Lower leg skin (tissue), 4 donors: ENCODE measurements at regions not wholly inside any gene's neighbourhood (a gene's known extent, or its start where the extent isn't known, plus 50 kb on each side); places are given as distances from the start of the nearest gene placed in this dataset.

Experiments used
- DNase-seq, 2 donors: peaks; one replicate each; pipeline ENCODE4 v3.0.0-alpha.2; 2019; ENCODE audit warnings: low spot score in 2 of 2
- H3K4me3 ChIP-seq: fragments of 200-600 bp; sonication (generic); 2 replicates; pipeline ENCODE4 v1.5.1; 2017; ENCODE audit warnings: mild to moderate bottlenecking, low read depth; ENCODE audit not compliant: poor library complexity, severe bottlenecking
- CTCF ChIP-seq, 3 donors: fragments of 450-650 bp; IDR thresholded peaks; one replicate each; pipeline ENCODE4 v1.5.1; 2016; ENCODE audit warnings: antibody characterized with exemption in 3 of 3, mild to moderate bottlenecking in 3 of 3, moderate library complexity in 2 of 3
- POLR2A ChIP-seq, 2 donors: fragments of 450-650 bp; IDR thresholded peaks; one replicate each; pipeline ENCODE4 v1.6.1; 2016 to 2017; ENCODE audit warnings: antibody characterized with exemption in 2 of 2, mild to moderate bottlenecking in 1 of 2, moderate library complexity in 1 of 2
- WGBS, 2 donors: methylation state at CpG; one replicate each; pipeline ENCODE4 v1.1.5; 2018; 5-methylcytosine and 5-hydroxymethylcytosine counted together
- intact Hi-C: fragments of 100-400 bp; cut with DNase I; formaldehyde crosslinking; loops from one replicate; pipeline ENCODE4 v1.15.0; 2023; ENCODE audit warnings: low total_unique reads

- TF ChIP-seq POLR2A (IDR thresholded peaks at IDR 0.05) (no peak), CTCF (IDR thresholded peaks at IDR 0.05) (no peak)
- H3K4me3 ChIP-seq, result no peak overlapping the region
- intact Hi-C loops, result no loop called here
- DNase-seq, result no peak
- 21 to 33% methylated on average over 4 of the region's 4 CpGs for WGBS, 2 donors
Measured at GRCh38 chr2:190786404-190787166, 94.0 kb upstream of the GLS start.

GRCh38 chr2:190787743-190788235 is 92.8 kb upstream of the GLS start:
- DNase-seq, result no peak
- TF ChIP-seq CTCF (IDR thresholded peaks at IDR 0.05) (no peak), POLR2A (IDR thresholded peaks at IDR 0.05) (no peak)
- no peak overlapping the region for H3K4me3 ChIP-seq
- intact Hi-C loops, result no loop called here
- 61 to 93% methylated on average over 3 of the region's 3 CpGs for WGBS, 2 donors

GRCh38 chr2:190789074-190790004 is 91.3 kb upstream of the GLS start:
- 79 to 82% methylated on average over 2 of the region's 2 CpGs for WGBS, 2 donors

GRCh38 chr2:190791347-190791975 is 89.2 kb upstream of the GLS start:
- 20 to 26% methylated on average over 7 of the region's 7 CpGs for WGBS, 2 donors
- intact Hi-C loops, result no loop called here
- no peak for TF ChIP-seq POLR2A (IDR thresholded peaks at IDR 0.05)
- no peak for TF ChIP-seq CTCF (IDR thresholded peaks at IDR 0.05)
- no peak overlapping the region for H3K4me3 ChIP-seq
- DNase-seq, result no peak

More at GRCh38 chr2:190789074-190790004, 91.3 kb upstream of the GLS start:
- no peak overlapping the region for H3K4me3 ChIP-seq
- no peak for DNase-seq
- TF ChIP-seq POLR2A (IDR thresholded peaks at IDR 0.05) (no peak), CTCF (IDR thresholded peaks at IDR 0.05) (no peak)
- intact Hi-C loops, result no loop called here

- WGBS, 2 donors, result 2 to 97% methylated on average over 1 of the region's 1 CpG
- TF ChIP-seq POLR2A (IDR thresholded peaks at IDR 0.05) (no peak), CTCF (IDR thresholded peaks at IDR 0.05) (no peak)
- no peak overlapping the region for H3K4me3 ChIP-seq
- DNase-seq, result no peak
- intact Hi-C loops, result no loop called here
Measured at GRCh38 chr2:190791976-190792575, 88.5 kb upstream of the GLS start.
